Esophagus muscularis mucosa (tissue), 3 donors: ENCODE measurements at regions not wholly inside any gene's neighbourhood (a gene's known extent, or its start where the extent isn't known, plus 50 kb on each side); places are given as distances from the start of the nearest gene placed in this dataset.

Experiments used
- CTCF ChIP-seq, 3 experiments: fragments of 200-600 bp in 2 of 3; fragments of 450-650 bp in 1 of 3; sonication (generic) in 2 of 3; IDR thresholded peaks; one replicate each; pipeline ENCODE4 v1.5.1; 2017 to 2019; ENCODE audit warnings: antibody characterized with exemption in 3 of 3, mild to moderate bottlenecking in 2 of 3, moderate library complexity in 1 of 3
- POLR2A ChIP-seq: fragments of 450-650 bp; IDR thresholded peaks from one replicate; pipeline ENCODE4 v1.6.1; 2017; ENCODE audit warnings: antibody characterized with exemption, moderate library complexity, mild to moderate bottlenecking, low read depth

- TF ChIP-seq POLR2A (no peak), CTCF (IDR thresholded peaks at IDR 0.05) (no peak)
These were observed 205.6 kb downstream of the ADAMTS15 start for GRCh38 chr11:130653838-130654636.
